ENCODE measurements at regions not wholly inside any gene's neighbourhood (a gene's known extent, or its start where the extent isn't known, plus 50 kb on each side); places are given as distances from the start of the nearest gene placed in this dataset.
A peak's percentile ranks its signal among the peaks of the same experiment; 100 is the strongest.

- Histone ChIP-seq H3K9ac (ENCODE audit: low read length in 2 of 2) (no peak overlapping the region), H3K4me1 (ENCODE audit: control insufficient read depth, insufficient read depth, low read length) (peaks cover 20% of the 10 kb centered on the region), H3K36me3 (ENCODE audit: control insufficient read depth in 2 of 2, insufficient read depth in 2 of 2, low read length in 2 of 2) (no peaks in the 10 kb centered on the region), H3K27me3 (ENCODE audit: control insufficient read depth in 1 of 2, insufficient read depth in 2 of 2, low read length in 2 of 2) (no peaks in the 10 kb centered on the region), H3K27ac (ENCODE audit: low read length) (no peak overlapping the region), H3K4me3 (ENCODE audit: low read length in 2 of 2) (no peak overlapping the region), H3K9me3 (ENCODE audit: control insufficient read depth in 2 of 2, low read length in 2 of 2) (no peaks in the 10 kb centered on the region)
Observed at GRCh38 chr13:40270726-40271125, 395.7 kb downstream of the FOXO1 start.

- Histone ChIP-seq H3K4me1 (ENCODE audit: control insufficient read depth, insufficient read depth, low read length) (peaks cover 20% of the 10 kb centered on the region), H3K9ac (ENCODE audit: low read length in 2 of 2) (no peak overlapping the region), H3K4me3 (ENCODE audit: low read length in 2 of 2) (peak overlapping the region in 1 of 2 donors; percentile 44), H3K27me3 (ENCODE audit: control insufficient read depth in 1 of 2, insufficient read depth in 2 of 2, low read length in 2 of 2) (no peaks in the 10 kb centered on the region), H3K9me3 (ENCODE audit: control insufficient read depth in 2 of 2, low read length in 2 of 2) (no peaks in the 10 kb centered on the region), H3K27ac (ENCODE audit: low read length) (peak overlapping the region; percentile 37), H3K36me3 (ENCODE audit: control insufficient read depth in 2 of 2, insufficient read depth in 2 of 2, low read length in 2 of 2) (no peaks in the 10 kb centered on the region)
Observed at GRCh38 chr13:40271271-40271885, 395.1 kb downstream of the FOXO1 start.

- H3K4me3 ChIP-seq (ENCODE audit: low read length in 2 of 2), result peak overlapping the region in 1 of 2 donors; percentile 44
- H3K9me3 ChIP-seq (ENCODE audit: control insufficient read depth in 2 of 2, low read length in 2 of 2), result no peaks in the 10 kb centered on the region
- no peak overlapping the region for H3K9ac ChIP-seq (ENCODE audit: low read length in 2 of 2)
- H3K4me1 ChIP-seq (ENCODE audit: control insufficient read depth, insufficient read depth, low read length), result peaks cover 20% of the 10 kb centered on the region
- no peaks in the 10 kb centered on the region for H3K36me3 ChIP-seq (ENCODE audit: control insufficient read depth in 2 of 2, insufficient read depth in 2 of 2, low read length in 2 of 2)
- H3K27ac ChIP-seq (ENCODE audit: low read length), result peak overlapping the region; percentile 37
- H3K27me3 ChIP-seq (ENCODE audit: control insufficient read depth in 1 of 2, insufficient read depth in 2 of 2, low read length in 2 of 2), result no peaks in the 10 kb centered on the region
Observed at GRCh38 chr13:40271931-40272775, 394.3 kb downstream of the FOXO1 start.

DNA sequence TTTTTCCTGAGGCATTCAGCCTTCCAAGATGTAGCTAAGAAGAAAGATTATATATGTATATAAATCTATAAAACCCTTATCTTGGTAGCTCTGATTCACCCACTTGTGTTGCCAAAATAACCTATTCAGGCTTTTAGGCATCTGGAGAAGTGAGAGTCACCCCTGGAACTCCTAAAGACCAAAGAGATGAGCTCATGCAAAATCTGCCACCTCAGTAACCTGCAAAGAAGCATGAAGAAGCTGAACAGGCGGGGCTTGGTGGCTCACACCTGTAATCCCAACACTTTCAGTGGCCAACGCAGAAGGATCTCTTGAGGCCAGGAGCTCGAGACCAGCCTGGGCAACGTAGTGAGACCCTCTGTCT lies 393.7 kb downstream of the FOXO1 start:
- Histone ChIP-seq H3K4me3 (ENCODE audit: low read length in 2 of 2) (no peak overlapping the region), H3K4me1 (ENCODE audit: control insufficient read depth, insufficient read depth, low read length) (peaks cover 20% of the 10 kb centered on the region), H3K9ac (ENCODE audit: low read length in 2 of 2) (no peak overlapping the region), H3K9me3 (ENCODE audit: control insufficient read depth in 2 of 2, low read length in 2 of 2) (no peaks in the 10 kb centered on the region), H3K27me3 (ENCODE audit: control insufficient read depth in 1 of 2, insufficient read depth in 2 of 2, low read length in 2 of 2) (no peaks in the 10 kb centered on the region), H3K27ac (ENCODE audit: low read length) (no peak overlapping the region), H3K36me3 (ENCODE audit: control insufficient read depth in 2 of 2, insufficient read depth in 2 of 2, low read length in 2 of 2) (no peaks in the 10 kb centered on the region)

DNA sequence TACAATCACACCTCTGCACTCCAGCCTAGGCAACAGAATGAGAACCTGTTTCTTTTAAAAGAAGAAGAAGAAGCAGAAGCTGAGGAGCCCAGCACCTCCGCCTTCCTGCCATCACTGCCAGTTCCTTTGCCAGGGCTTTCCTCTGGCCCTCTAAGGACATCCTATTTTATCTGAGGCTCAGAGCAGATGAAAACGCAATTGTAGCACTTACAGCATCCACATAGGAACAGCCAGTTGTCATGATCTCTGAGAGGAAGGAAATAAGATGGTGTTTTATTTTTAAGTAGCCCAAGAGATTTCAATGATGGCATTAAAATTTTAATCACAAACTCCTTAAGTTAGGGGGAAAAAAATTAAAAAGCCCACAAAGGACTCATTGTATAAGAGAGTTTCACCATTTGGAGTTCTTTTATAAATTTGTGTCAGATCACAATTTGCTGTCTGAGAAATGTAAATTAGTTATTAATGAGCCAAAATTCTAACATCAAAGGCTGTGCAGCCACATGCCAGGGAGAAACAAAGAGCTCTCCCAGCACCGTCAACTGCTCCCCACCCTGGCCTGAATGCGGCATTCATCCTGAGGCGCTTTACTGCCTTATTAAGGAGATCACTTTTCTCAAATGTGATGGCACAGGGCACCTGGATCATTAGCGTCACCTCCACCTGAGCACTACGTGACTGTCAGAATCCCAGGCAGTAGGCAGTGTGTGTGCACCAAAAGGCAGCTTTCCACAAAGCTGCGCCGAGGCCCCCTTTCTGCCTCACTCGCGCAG lies 393.0 kb downstream of the FOXO1 start:
- Histone ChIP-seq H3K27me3 (ENCODE audit: control insufficient read depth in 1 of 2, insufficient read depth in 2 of 2, low read length in 2 of 2) (no peaks in the 10 kb centered on the region), H3K4me3 (ENCODE audit: low read length in 2 of 2) (no peak overlapping the region), H3K36me3 (ENCODE audit: control insufficient read depth in 2 of 2, insufficient read depth in 2 of 2, low read length in 2 of 2) (no peaks in the 10 kb centered on the region), H3K9me3 (ENCODE audit: control insufficient read depth in 2 of 2, low read length in 2 of 2) (no peaks in the 10 kb centered on the region), H3K4me1 (ENCODE audit: control insufficient read depth, insufficient read depth, low read length) (peaks cover 20% of the 10 kb centered on the region), H3K9ac (ENCODE audit: low read length in 2 of 2) (no peak overlapping the region), H3K27ac (ENCODE audit: low read length) (no peak overlapping the region)

DNA sequence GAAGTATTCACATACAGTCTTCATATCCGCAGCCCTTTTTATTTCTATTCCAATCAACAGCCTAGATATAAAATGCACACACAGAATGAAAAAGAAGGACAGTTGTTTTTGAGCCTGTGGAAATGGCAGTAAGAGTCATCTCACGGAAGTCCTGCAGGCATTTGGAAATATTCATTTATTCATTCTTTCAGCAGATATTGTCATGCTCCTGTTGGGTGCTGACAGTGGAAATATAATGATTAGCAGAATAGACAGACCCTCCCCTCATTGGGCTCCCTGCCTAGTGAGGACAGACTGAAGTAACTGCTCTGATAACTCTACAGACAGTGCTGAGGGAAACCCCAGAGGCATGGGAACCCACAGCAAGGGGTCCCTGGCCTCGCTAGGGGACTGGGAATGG lies 392.3 kb downstream of the FOXO1 start:
- Histone ChIP-seq H3K4me3 (ENCODE audit: low read length in 2 of 2) (no peak overlapping the region), H3K9ac (ENCODE audit: low read length in 2 of 2) (no peak overlapping the region), H3K27ac (ENCODE audit: low read length) (no peak overlapping the region), H3K9me3 (ENCODE audit: control insufficient read depth in 2 of 2, low read length in 2 of 2) (no peaks in the 10 kb centered on the region), H3K36me3 (ENCODE audit: control insufficient read depth in 2 of 2, insufficient read depth in 2 of 2, low read length in 2 of 2) (no peaks in the 10 kb centered on the region), H3K4me1 (ENCODE audit: control insufficient read depth, insufficient read depth, low read length) (peaks cover 20% of the 10 kb centered on the region), H3K27me3 (ENCODE audit: control insufficient read depth in 1 of 2, insufficient read depth in 2 of 2, low read length in 2 of 2) (no peaks in the 10 kb centered on the region)

DNA sequence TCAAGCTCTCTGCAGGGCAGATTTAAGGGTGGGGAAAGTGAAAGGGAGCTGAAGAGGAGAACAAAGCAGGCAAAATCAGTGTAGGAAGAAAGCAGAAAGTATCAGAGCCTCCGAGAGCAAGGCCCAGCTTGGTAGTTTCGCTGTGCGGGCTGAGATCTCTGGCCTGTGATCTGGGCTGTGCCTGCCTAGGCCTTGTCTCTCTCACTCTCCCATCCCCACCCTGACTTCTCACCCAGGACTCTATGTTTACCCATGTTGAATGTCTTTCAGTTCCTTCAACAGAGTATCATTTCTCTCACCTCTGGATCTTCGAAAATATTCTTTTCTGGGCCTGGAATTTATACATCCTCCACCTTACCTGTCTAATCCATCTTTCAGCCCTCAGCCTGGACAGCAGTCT lies 391.3 kb downstream of the FOXO1 start:
- H3K9me3 ChIP-seq (ENCODE audit: control insufficient read depth in 2 of 2, low read length in 2 of 2), result no peaks in the 10 kb centered on the region
- no peak overlapping the region for H3K27ac ChIP-seq (ENCODE audit: low read length)
- H3K27me3 ChIP-seq (ENCODE audit: control insufficient read depth in 1 of 2, insufficient read depth in 2 of 2, low read length in 2 of 2), result no peaks in the 10 kb centered on the region
- H3K9ac ChIP-seq (ENCODE audit: low read length in 2 of 2), result no peak overlapping the region
- no peaks in the 10 kb centered on the region for H3K36me3 ChIP-seq (ENCODE audit: control insufficient read depth in 2 of 2, insufficient read depth in 2 of 2, low read length in 2 of 2)
- H3K4me3 ChIP-seq (ENCODE audit: low read length in 2 of 2), result no peak overlapping the region
- peaks cover 20% of the 10 kb centered on the region for H3K4me1 ChIP-seq (ENCODE audit: control insufficient read depth, insufficient read depth, low read length)

DNA sequence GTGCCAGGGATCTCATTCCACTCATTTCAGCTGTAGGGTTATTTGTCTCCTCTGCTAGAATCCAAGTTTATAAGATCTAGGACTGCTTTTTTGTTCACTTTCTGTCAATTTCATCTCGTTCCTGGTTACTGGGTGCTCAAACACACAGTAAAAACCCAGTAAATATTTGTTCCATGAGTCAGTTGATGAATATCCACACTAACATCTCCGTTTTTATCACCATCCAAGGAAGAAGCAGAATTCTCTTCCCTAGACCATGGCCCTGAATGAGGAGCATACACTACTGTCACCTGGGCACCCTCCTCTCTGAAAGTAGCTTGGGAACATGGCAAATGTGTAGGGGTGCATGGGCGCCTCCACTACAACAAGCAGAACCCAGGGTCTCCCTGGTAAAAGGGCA lies 390.8 kb downstream of the FOXO1 start:
- Histone ChIP-seq H3K27me3 (ENCODE audit: control insufficient read depth in 1 of 2, insufficient read depth in 2 of 2, low read length in 2 of 2) (no peaks in the 10 kb centered on the region), H3K4me1 (ENCODE audit: control insufficient read depth, insufficient read depth, low read length) (peaks cover 20% of the 10 kb centered on the region), H3K36me3 (ENCODE audit: control insufficient read depth in 2 of 2, insufficient read depth in 2 of 2, low read length in 2 of 2) (no peaks in the 10 kb centered on the region), H3K9ac (ENCODE audit: low read length in 2 of 2) (no peak overlapping the region), H3K9me3 (ENCODE audit: control insufficient read depth in 2 of 2, low read length in 2 of 2) (no peaks in the 10 kb centered on the region), H3K27ac (ENCODE audit: low read length) (no peak overlapping the region), H3K4me3 (ENCODE audit: low read length in 2 of 2) (no peak overlapping the region)

DNA sequence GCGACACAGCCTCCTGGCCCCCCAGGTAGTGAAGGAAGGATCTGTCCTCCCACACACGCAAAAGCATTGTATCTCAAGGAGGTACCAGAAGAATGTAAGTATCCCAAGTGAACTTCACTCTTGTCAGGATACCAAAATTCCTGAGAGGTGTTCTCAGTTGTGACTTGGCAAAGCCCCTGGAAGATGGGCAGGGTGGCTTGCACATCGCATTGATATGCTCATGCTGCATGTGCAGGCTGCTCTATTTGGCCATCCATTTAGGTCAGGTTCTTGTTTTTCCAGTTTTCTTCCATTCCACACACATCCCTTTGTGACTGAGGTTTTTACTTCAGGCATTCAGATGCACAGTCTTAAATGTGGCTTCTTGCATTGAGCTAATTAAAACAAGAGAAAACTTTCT lies 382.8 kb downstream of the FOXO1 start:
- H3K9ac ChIP-seq (ENCODE audit: low read length in 2 of 2), result no peak overlapping the region
- no peaks in the 10 kb centered on the region for H3K36me3 ChIP-seq (ENCODE audit: control insufficient read depth in 2 of 2, insufficient read depth in 2 of 2, low read length in 2 of 2)
- no peaks in the 10 kb centered on the region for H3K9me3 ChIP-seq (ENCODE audit: control insufficient read depth in 2 of 2, low read length in 2 of 2)
- H3K4me3 ChIP-seq (ENCODE audit: low read length in 2 of 2), result no peak overlapping the region
- no peaks in the 10 kb centered on the region for H3K4me1 ChIP-seq (ENCODE audit: control insufficient read depth, insufficient read depth, low read length)
- no peak overlapping the region for H3K27ac ChIP-seq (ENCODE audit: low read length)
- H3K27me3 ChIP-seq (ENCODE audit: control insufficient read depth in 1 of 2, insufficient read depth in 2 of 2, low read length in 2 of 2), result no peaks in the 10 kb centered on the region

- Histone ChIP-seq H3K9me3 (ENCODE audit: control insufficient read depth in 2 of 2, low read length in 2 of 2) (no peaks in the 10 kb centered on the region), H3K27ac (ENCODE audit: low read length) (no peak overlapping the region), H3K4me3 (ENCODE audit: low read length in 2 of 2) (no peak overlapping the region), H3K4me1 (ENCODE audit: control insufficient read depth, insufficient read depth, low read length) (no peaks in the 10 kb centered on the region), H3K9ac (ENCODE audit: low read length in 2 of 2) (no peak overlapping the region), H3K36me3 (ENCODE audit: control insufficient read depth in 2 of 2, insufficient read depth in 2 of 2, low read length in 2 of 2) (no peaks in the 10 kb centered on the region), H3K27me3 (ENCODE audit: control insufficient read depth in 1 of 2, insufficient read depth in 2 of 2, low read length in 2 of 2) (no peaks in the 10 kb centered on the region)
Observed at GRCh38 chr13:40285634-40286033, 380.8 kb downstream of the FOXO1 start.
